Endothelial cell of umbilical vein (primary cell): ENCODE measurements at regions not wholly inside any gene's neighbourhood (a gene's known extent, or its start where the extent isn't known, plus 50 kb on each side); places are given as distances from the start of the nearest gene placed in this dataset.

Source experiments
- BruUV-seq: library from RNA; stranded (reverse); fragments of 400-500 nt; replicated peaks from 2 replicates; lab custom pipeline; 2021; lab: Mats Ljungman, UMichigan
- CTCF ChIA-PET: fragments of 300-600, 350-600 bp; sonication (Branson Sonifier 250); formaldehyde crosslinking; loops from one replicate; lab custom pipeline; 2021; ENCODE audit warnings: antibody characterized with exemption, inconsistent platforms; lab: Charles Lee
- POLR2A ChIA-PET: fragments of 300-600, 350-600 bp; sonication (Branson Sonifier 250); formaldehyde crosslinking; loops from one replicate; lab custom pipeline; 2021; ENCODE audit warnings: antibody characterized with exemption, inconsistent platforms; lab: Charles Lee
- DNase-seq: peaks from one replicate; pipeline ENCODE4 v3.0.0-alpha.2; 2011; ENCODE audit warnings: low read depth, low spot score
- FAIRE-seq: peaks from 2 replicates; lab custom pipeline; 2011; peaks lifted over from hg19 to GRCh38; lab: Jason Lieb, UNC
- H2AFZ ChIP-seq: 2 replicates; pipeline ENCODE4 v1.6.0; 2012; ENCODE audit warnings: low read depth, low read length, control low read depth, inconsistent platforms
- H3K27ac ChIP-seq: 2 replicates; pipeline ENCODE4 v1.5.1; 2011; ENCODE audit warnings: low read depth, mild to moderate bottlenecking, control low read depth, low read length, moderate library complexity; ENCODE audit not compliant: insufficient read depth
- H3K27me3 ChIP-seq, 2 experiments: 2 replicates each; pipeline versions ENCODE4 v1.6.0 to v1.6.1; 2011; ENCODE audit warnings: low read length in 2 of 2, mixed read lengths in 1 of 2; ENCODE audit not compliant: control insufficient read depth in 2 of 2, insufficient read depth in 2 of 2
- H3K36me3 ChIP-seq, 2 experiments: 2 replicates in 1 of 2; 3 replicates in 1 of 2; pipeline ENCODE4 v1.5.1; 2011; ENCODE audit warnings: low read length in 2 of 2, mild to moderate bottlenecking in 1 of 2, moderate library complexity in 1 of 2; ENCODE audit not compliant: control insufficient read depth in 2 of 2, insufficient read depth in 2 of 2; ENCODE audit errors: extremely low read depth in 1 of 2
- H3K4me1 ChIP-seq: 3 replicates; pipeline ENCODE4 v1.5.1; 2011; ENCODE audit warnings: mild to moderate bottlenecking, low read length; ENCODE audit not compliant: control insufficient read depth, insufficient read depth; ENCODE audit errors: extremely low read depth
- H3K4me2 ChIP-seq: 2 replicates; pipeline ENCODE4 v1.6.1; 2011; ENCODE audit warnings: low read length, control low read depth, mixed read lengths; ENCODE audit not compliant: insufficient read depth
- H3K4me3 ChIP-seq, 3 experiments: fragments of 200-600 bp in 1 of 3; sonication (generic), shearing (Covaris generic) in 1 of 3; replicated peaks in 1 of 3; 2 replicates each; pipeline ENCODE4 v1.5.1; 2011 to 2016; ENCODE audit warnings: control low read depth in 3 of 3, low read length in 3 of 3, mild to moderate bottlenecking in 2 of 3, inconsistent platforms in 1 of 3, low read depth in 1 of 3, moderate library complexity in 1 of 3; ENCODE audit not compliant: insufficient read depth in 1 of 3
- H3K79me2 ChIP-seq: 2 replicates; pipeline ENCODE4 v1.6.0; 2012; ENCODE audit warnings: low read length, inconsistent platforms; ENCODE audit not compliant: control insufficient read depth, insufficient read depth
- H3K9ac ChIP-seq: replicated peaks from 2 replicates; pipeline ENCODE3; 2011; ENCODE audit warnings: low read length, control low read depth; ENCODE audit not compliant: insufficient read depth; ENCODE audit errors: extremely low read depth
- H3K9me1 ChIP-seq: replicated peaks from 3 replicates; pipeline ENCODE4 v1.6.0; 2011; ENCODE audit warnings: mild to moderate bottlenecking, low read length; ENCODE audit not compliant: control insufficient read depth, insufficient read depth; ENCODE audit errors: extremely low read depth
- H3K9me3 ChIP-seq: replicated peaks from 2 replicates; pipeline ENCODE4 v1.5.1; 2012; ENCODE audit warnings: low read length, inconsistent platforms; ENCODE audit not compliant: control insufficient read depth, insufficient read depth
- H4K20me1 ChIP-seq: replicated peaks from 2 replicates; pipeline ENCODE3; 2011; ENCODE audit warnings: mild to moderate bottlenecking, low read length; ENCODE audit not compliant: control insufficient read depth, insufficient read depth; ENCODE audit errors: extremely low read depth
- CTCF ChIP-seq, 2 donors: IDR thresholded peaks; 1 replicate in 1 of 2; 2 replicates in 1 of 2; pipeline ENCODE4 v1.5.1; 2011; ENCODE audit warnings: low read length in 2 of 2, mild to moderate bottlenecking in 2 of 2, moderate library complexity in 2 of 2, control low read depth in 1 of 2, inconsistent platforms in 1 of 2, low read depth in 1 of 2; ENCODE audit not compliant: insufficient read depth in 1 of 2; ENCODE audit errors: extremely low read depth in 1 of 2
- GATA2 ChIP-seq: IDR thresholded peaks from 2 replicates; pipeline ENCODE4 v1.7.0; 2011; ENCODE audit warnings: low read depth, mild to moderate bottlenecking, moderate library complexity, mixed read lengths, low read length; ENCODE audit not compliant: insufficient read length, insufficient read depth
- JUN ChIP-seq: IDR thresholded peaks from 2 replicates; pipeline ENCODE4 v1.6.1; 2011; ENCODE audit warnings: borderline replicate concordance, low read depth; ENCODE audit not compliant: insufficient read length, insufficient read depth
- MYC ChIP-seq: IDR thresholded peaks from one replicate; pipeline ENCODE4 v1.6.1; 2011; ENCODE audit warnings: mild to moderate bottlenecking, low read depth, low read length
- POLR2AphosphoS5 ChIP-seq: IDR thresholded peaks from 2 replicates; pipeline ENCODE4 v1.6.1; 2012; ENCODE audit warnings: low read depth, mild to moderate bottlenecking, control low read depth, low read length, moderate library complexity; ENCODE audit not compliant: insufficient read depth
- dilution Hi-C: fragments of 300-500 bp; cut with MboI; formaldehyde crosslinking; loops from one replicate; pipeline ENCODE4 v1.15.0; 2019; ENCODE audit warnings: low sequenced_read_pairs; ENCODE audit not compliant: extremely low pct_ligation_motif_present
- intact Hi-C: fragments of 100-400 bp; cut with micrococcal nuclease; formaldehyde crosslinking; loops from one replicate; pipeline ENCODE4 v1.10.0; 2022

GRCh38 chr7:153044981-153045380 lies 285.4 kb downstream of the ACTR3B start:
- peaks cover 2% of the 10 kb centered on the region for H3K9me3 ChIP-seq
- intact Hi-C loops (no loop called here), dilution Hi-C loops (no loop called here)
- H4K20me1 ChIP-seq = no peaks in the 10 kb centered on the region
- no peak overlapping the region for H3K27ac ChIP-seq
- H3K36me3 ChIP-seq = no peaks in the 10 kb centered on the region
- no peaks in the 10 kb centered on the region for H3K27me3 ChIP-seq
- BruUV-seq = no TSS peak
- H3K4me2 ChIP-seq = no peak overlapping the region
- no peak overlapping the region for H2AFZ ChIP-seq
- TF ChIP-seq JUN = no peak
- ChIA-PET CTCF (no interaction called here), POLR2A (no interaction called here)
- H3K9ac ChIP-seq = no peak overlapping the region
- DNase-seq (no peak), FAIRE-seq (no peak)
- H3K9me1 ChIP-seq = no peaks in the 10 kb centered on the region
- H3K79me2 ChIP-seq = no peaks in the 10 kb centered on the region
- no peak overlapping the region for H3K4me3 ChIP-seq
- no peaks in the 10 kb centered on the region for H3K4me1 ChIP-seq

DNA sequence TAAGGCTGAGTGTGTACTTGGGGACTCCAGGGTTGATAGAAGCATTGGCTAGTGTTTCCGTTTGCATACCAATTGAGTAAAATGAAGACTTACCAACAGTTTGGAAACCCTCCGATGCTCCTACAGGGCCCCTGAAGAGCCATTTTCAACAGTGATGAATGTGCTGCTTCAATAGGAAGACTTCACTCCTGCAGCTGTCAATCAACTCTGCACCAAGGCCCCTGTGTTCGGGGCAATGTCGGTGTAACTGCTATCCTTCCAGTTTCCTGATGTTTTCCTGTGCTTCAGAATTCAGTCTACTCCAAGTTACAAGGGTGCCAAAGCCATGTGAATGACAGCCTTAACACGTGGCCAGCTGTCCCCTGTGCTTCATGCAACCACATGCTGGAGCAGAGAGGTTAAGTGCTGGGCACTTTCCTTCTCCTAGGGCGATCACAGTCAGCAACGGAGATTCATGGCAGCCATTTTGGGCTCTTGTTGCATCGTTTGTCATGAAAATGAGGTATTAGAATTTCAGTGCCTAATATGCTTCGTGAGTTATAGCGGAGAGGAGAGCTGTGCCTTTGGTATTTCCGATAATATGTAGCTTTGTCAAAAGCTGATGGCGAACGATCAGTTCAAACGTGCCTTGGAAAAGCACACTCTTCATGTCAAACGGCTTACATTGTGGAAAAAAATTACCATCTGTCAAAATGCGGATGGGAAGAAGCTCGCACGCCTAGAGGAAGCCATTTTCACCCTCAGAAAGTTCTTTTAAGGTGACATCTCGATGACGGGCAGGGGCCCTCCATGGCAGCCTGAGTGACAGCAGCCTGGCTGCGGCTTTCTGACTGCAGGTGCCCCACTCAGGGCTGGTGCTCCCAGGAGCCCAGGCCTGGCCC lies 287.8 kb downstream of the ACTR3B start:
- DNase-seq (no peak), FAIRE-seq (no peak)
- Histone ChIP-seq H3K79me2 (no peaks in the 10 kb centered on the region), H4K20me1 (no peaks in the 10 kb centered on the region), H2AFZ (no peak overlapping the region), H3K36me3 (no peaks in the 10 kb centered on the region), H3K4me2 (no peak overlapping the region), H3K4me1 (no peaks in the 10 kb centered on the region), H3K9me3 (peaks cover 4% of the 10 kb centered on the region), H3K27ac (no peak overlapping the region), H3K9ac (no peak overlapping the region), H3K4me3 (no peak overlapping the region), H3K9me1 (no peaks in the 10 kb centered on the region), H3K27me3 (no peaks in the 10 kb centered on the region)
- TF ChIP-seq MYC = no peak
- TF ChIP-seq CTCF (IDR thresholded peaks at IDR 0.05; ENCODE audit: extremely low read depth in 1 of 2, insufficient read depth in 1 of 2, low read depth in 1 of 2, low read length in 2 of 2) = no peak
- no peak for TF ChIP-seq POLR2AphosphoS5
- no peak for TF ChIP-seq GATA2
- dilution Hi-C loops = no loop called here
- intact Hi-C loops = no loop called here
- BruUV-seq = no TSS peak
- CTCF ChIA-PET = no interaction called here
- POLR2A ChIA-PET = no interaction called here
